Sigmoid colon (tissue), 4 donors: ENCODE measurements at regions not wholly inside any gene's neighbourhood (a gene's known extent, or its start where the extent isn't known, plus 50 kb on each side); places are given as distances from the start of the nearest gene placed in this dataset.

Experiments
- EP300 ChIP-seq, 4 donors: sonication (generic); formaldehyde crosslinking; IDR thresholded peaks; one replicate each; pipeline ENCODE4 v1.6.1; 2017; ENCODE audit warnings: antibody characterized with exemption in 4 of 4
- POLR2A ChIP-seq, 2 donors: fragments of 450-650 bp; IDR thresholded peaks; one replicate each; pipeline ENCODE4 v1.6.1; 2016; ENCODE audit warnings: antibody characterized with exemption in 2 of 2, mild to moderate bottlenecking in 2 of 2, moderate library complexity in 2 of 2
- POLR2AphosphoS5 ChIP-seq, 4 donors: sonication (generic); formaldehyde crosslinking; IDR thresholded peaks; one replicate each; pipeline ENCODE4 v1.6.1; 2017; ENCODE audit warnings: antibody characterized with exemption in 4 of 4
- TF ChIP-seq, protein P1 (sequence below), 4 experiments: fragments of 450-650 bp in 3 of 4; fragments of 200-600 bp in 1 of 4; IDR thresholded peaks; one replicate each; pipeline ENCODE4 v1.5.1; 2016 to 2019; ENCODE audit warnings: antibody characterized with exemption in 4 of 4, mild to moderate bottlenecking in 3 of 4, moderate library complexity in 2 of 4

GRCh38 chr5:17720071-17720470 lies 85.8 kb downstream of the TAF11L14 start:
- TF ChIP-seq, protein P1, sequence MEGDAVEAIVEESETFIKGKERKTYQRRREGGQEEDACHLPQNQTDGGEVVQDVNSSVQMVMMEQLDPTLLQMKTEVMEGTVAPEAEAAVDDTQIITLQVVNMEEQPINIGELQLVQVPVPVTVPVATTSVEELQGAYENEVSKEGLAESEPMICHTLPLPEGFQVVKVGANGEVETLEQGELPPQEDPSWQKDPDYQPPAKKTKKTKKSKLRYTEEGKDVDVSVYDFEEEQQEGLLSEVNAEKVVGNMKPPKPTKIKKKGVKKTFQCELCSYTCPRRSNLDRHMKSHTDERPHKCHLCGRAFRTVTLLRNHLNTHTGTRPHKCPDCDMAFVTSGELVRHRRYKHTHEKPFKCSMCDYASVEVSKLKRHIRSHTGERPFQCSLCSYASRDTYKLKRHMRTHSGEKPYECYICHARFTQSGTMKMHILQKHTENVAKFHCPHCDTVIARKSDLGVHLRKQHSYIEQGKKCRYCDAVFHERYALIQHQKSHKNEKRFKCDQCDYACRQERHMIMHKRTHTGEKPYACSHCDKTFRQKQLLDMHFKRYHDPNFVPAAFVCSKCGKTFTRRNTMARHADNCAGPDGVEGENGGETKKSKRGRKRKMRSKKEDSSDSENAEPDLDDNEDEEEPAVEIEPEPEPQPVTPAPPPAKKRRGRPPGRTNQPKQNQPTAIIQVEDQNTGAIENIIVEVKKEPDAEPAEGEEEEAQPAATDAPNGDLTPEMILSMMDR (IDR thresholded peaks at IDR 0.05) = no peak
- no peak for TF ChIP-seq EP300 (IDR thresholded peaks at IDR 0.05)
- TF ChIP-seq POLR2A (IDR thresholded peaks at IDR 0.05) = no peak
- no peak for TF ChIP-seq POLR2AphosphoS5 (IDR thresholded peaks at IDR 0.05)
